GM10266 (cell line): ENCODE measurements at regions not wholly inside any gene's neighbourhood (a gene's known extent, or its start where the extent isn't known, plus 50 kb on each side); places are given as distances from the start of the nearest gene placed in this dataset.

Source experiments
- DNase-seq: peaks from one replicate; pipeline ENCODE4 v3.0.0; 2012; ENCODE audit errors: extremely low spot score
- TF ChIP-seq, protein P1 (sequence below): IDR thresholded peaks from 2 replicates; pipeline ENCODE4 v1.5.1; 2012; ENCODE audit warnings: mild to moderate bottlenecking, low read depth; ENCODE audit not compliant: control insufficient read depth, insufficient read depth; ENCODE audit errors: missing control alignments

- TF ChIP-seq, protein P1, sequence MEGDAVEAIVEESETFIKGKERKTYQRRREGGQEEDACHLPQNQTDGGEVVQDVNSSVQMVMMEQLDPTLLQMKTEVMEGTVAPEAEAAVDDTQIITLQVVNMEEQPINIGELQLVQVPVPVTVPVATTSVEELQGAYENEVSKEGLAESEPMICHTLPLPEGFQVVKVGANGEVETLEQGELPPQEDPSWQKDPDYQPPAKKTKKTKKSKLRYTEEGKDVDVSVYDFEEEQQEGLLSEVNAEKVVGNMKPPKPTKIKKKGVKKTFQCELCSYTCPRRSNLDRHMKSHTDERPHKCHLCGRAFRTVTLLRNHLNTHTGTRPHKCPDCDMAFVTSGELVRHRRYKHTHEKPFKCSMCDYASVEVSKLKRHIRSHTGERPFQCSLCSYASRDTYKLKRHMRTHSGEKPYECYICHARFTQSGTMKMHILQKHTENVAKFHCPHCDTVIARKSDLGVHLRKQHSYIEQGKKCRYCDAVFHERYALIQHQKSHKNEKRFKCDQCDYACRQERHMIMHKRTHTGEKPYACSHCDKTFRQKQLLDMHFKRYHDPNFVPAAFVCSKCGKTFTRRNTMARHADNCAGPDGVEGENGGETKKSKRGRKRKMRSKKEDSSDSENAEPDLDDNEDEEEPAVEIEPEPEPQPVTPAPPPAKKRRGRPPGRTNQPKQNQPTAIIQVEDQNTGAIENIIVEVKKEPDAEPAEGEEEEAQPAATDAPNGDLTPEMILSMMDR: no peak
- no peak for DNase-seq
These were observed 175.0 kb upstream of the PARD3B start for GRCh38 chr2:204370172-204370718.

GRCh38 chr2:204373942-204374341, 171.3 kb upstream of the PARD3B start:
- TF ChIP-seq, protein P1: no peak
- no peak for DNase-seq

- DNase-seq: no peak
- TF ChIP-seq, protein P1: no peak
These were observed 165.0 kb upstream of the PARD3B start for GRCh38 chr2:204380141-204380881.

- TF ChIP-seq, protein P1: no peak
- no peak for DNase-seq
These were observed 158.6 kb upstream of the PARD3B start for GRCh38 chr2:204386668-204387067.

GRCh38 chr2:204389120-204389519, 156.2 kb upstream of the PARD3B start:
- TF ChIP-seq, protein P1: no peak
- no peak for DNase-seq

DNA sequence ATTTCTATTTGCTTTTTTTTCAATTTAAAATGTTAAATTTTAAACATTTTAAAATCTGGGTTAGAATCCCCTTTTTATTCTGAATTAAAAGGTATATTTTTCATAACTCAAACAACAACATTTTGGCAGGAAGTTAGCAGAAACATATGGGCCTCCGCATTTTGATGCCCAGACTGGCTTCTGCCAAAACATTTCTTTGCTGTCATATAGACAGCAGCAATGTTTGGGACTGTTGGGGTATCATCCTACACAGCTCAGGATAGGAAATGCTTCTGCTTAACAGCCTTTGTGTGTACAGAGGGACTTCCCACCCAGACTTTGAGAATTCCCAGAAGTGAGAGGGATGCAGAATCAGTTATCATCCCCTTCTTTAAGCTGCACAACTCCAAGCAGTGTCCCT, 155.4 kb upstream of the PARD3B start:
- no peak for DNase-seq
- TF ChIP-seq, protein P1: no peak

DNA sequence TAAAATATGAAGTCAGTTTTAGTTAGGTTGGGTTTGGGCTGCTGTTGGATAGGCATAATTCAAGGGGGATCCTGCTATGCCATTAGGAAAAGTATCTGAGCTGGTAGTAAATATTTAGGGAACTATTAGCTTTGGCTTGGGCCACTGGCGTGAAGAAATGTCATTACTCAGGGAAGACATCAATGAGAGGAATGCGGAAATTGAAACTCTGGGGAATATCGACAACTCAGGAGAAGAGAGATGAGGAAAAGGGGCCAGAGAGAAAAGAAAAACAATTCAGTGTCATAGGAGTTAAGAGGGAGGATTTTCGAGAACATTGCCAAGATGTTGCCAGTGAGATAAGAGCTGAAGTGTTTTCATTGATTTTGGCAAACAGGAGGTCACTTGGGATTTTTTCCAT, 149.7 kb upstream of the PARD3B start:
- no peak for DNase-seq
- TF ChIP-seq, protein P1: no peak
